HG02943 (cell line): ENCODE measurements at regions not wholly inside any gene's neighbourhood (a gene's known extent, or its start where the extent isn't known, plus 50 kb on each side); places are given as distances from the start of the nearest gene placed in this dataset.

Source experiments
- ATAC-seq: cut with Tn5 transposase; IDR thresholded peaks from one replicate; pipeline ENCODE4 v1.9.1; 2021; ENCODE audit warnings: mild to moderate bottlenecking, low read depth, moderate library complexity; ENCODE audit not compliant: unreplicated experiment

- no peak for ATAC-seq
Observed at GRCh38 chr13:104810242-104810641, 1725.2 kb downstream of the EFNB2 start.

GRCh38 chr13:104809483-104809882 lies 1726.0 kb downstream of the EFNB2 start:
- no peak for ATAC-seq

DNA sequence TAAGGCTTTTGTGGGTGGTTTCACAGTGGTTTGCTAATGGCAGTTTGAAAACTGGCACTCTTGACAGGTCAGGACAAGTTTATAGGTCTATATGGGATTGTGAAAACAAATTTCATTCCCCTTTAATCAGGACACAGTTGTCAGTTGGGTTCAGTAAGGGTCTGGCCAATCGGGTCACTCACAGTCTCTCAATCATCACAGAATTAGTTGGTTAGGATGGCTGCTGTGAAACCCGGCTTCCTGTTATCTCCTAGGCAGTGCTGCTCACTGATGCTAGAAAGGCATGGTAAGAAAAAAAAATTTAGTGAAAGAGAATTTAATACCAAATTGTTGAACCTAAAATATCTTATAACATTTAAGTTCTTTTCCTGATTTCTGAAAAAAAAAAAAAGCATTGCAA lies 1730.1 kb downstream of the EFNB2 start:
- ATAC-seq, result no peak

- ATAC-seq, result no peak
Observed at GRCh38 chr13:104799152-104799551, 1732.9 kb upstream of the SLC10A2 start.

GRCh38 chr13:104798486-104798885 lies 1732.3 kb upstream of the SLC10A2 start:
- no peak for ATAC-seq

- ATAC-seq, result no peak
Observed at GRCh38 chr13:104796581-104796980, 1730.4 kb upstream of the SLC10A2 start.

GRCh38 chr13:104785952-104786351 lies 1719.7 kb upstream of the SLC10A2 start:
- no peak for ATAC-seq

DNA sequence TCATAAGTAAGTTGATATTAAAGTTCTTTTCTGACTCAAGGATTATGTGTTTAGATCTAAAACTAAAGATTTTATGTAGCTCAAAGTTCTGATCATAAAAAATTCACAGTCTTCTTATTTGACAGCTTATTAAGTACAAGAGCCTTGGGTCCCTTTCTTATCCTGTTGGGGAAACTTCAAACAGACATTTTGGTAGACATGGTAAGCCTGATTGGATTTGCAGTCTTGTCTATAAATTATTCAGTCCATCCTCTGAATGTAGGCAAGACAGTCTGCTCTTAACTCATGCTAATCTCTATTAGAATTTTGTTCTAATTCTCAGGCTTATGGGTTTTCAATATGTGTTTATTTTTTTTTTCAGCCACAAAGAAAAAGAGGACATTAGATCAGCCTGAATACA lies 1718.7 kb upstream of the SLC10A2 start:
- ATAC-seq, result no peak

- no peak for ATAC-seq
Observed at GRCh38 chr13:104782741-104783140, 1716.5 kb upstream of the SLC10A2 start.

DNA sequence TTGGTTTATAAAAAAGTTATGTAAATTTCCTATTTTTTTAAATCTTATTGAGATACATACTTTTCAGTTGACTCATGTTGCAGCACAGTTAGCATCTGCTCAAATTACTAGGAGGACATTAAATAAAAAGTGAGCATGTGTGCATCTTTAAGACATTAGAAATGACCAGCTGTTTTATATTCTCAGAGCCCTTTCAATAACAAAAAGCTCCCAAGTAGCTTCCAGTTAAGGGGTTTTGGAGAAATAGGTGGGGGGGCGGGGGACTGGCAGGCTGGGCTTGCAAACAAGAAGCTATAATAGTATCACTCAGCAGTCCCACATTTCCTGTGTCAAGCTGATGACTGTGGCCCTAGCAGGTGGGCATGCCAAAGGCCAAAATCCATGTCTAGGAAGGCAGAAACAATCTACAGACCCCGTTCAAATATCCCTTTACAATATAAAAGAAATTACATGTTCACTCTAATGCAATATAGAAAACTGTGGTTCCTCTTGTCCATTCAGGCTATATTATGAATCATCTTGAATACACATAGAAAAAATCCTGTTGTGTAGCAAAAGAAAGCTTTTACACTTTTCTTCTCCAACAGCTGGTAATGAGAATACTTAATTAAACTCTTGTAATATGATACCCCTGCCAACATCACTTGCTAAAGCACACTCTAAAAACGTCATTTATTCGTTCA lies 1713.2 kb upstream of the SLC10A2 start:
- no peak for ATAC-seq

DNA sequence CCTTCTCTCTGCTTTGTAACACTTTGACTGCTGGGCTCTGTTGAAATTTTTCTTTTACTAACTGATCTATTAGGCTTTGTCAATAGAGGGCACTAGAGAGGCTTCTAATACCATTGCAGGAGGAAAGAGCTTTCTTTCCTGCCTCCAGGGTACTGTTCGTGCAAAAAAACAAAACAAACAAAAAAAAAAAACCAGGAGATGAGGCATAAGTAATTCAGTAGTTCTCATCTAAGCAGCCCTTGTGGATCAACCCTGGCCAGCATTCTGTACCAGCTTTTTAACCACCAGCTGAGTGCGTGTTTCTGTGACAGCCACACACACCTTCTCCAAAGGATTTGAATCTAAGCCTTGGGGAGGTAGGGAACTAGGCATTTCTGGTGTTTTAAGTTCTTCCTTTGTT lies 1707.6 kb upstream of the SLC10A2 start:
- no peak for ATAC-seq

DNA sequence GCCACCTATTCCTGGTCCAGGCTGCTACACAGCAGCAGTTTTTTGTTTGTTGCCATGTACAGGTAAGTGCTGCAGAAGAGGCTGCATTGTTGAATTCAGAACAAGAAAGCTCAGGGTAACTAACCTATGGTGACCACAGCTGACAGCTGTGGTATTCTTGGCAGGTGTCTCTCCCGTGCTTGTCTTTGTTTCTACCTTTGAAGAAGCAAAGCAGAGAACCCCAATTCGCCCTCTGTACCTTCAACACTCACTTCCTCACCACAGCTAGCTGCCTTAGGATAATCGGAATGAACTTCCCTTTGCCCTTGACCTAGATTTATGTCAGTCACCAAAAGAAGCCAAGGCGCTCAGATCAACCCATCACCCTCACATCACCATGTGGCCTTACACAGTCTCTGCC lies 1703.3 kb upstream of the SLC10A2 start:
- ATAC-seq, result no peak

DNA sequence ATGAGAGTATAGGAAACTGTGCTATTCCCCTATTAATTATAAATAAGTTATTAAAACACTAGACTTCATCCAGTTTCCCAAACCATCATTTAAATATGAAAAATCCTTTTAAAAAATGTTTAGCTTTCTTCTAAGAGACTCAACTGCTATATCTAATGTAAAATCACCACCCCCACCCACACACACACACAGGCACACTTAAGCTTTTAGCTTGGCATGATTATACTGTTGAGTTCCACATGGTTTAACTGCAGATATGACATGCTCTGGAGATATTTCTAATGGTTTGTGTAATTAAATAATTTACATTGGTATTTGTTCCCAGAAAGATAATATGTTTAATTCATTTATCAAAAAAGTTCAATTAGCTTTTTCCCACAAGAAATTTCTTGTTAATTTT lies 1700.1 kb upstream of the SLC10A2 start:
- no peak for ATAC-seq

GRCh38 chr13:104764600-104764999 lies 1698.4 kb upstream of the SLC10A2 start:
- no peak for ATAC-seq

DNA sequence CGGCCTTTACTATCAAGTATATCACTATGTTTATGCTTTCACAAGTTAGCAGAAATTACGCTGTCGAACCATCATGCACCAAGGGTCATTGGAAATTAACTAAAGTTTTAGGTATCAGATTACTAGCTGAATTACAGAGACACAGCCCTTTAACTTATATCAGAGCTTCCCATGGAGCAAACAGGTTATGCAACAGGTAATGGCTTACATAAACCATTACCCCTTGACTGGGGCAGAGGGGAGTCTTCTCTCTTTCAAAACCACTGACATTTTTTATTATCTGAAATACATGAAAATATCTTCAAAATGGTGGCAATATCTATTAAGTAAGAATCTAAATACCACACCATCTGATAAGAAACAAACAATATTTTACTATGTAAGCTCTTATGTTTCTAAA lies 1692.9 kb upstream of the SLC10A2 start:
- ATAC-seq, result no peak

GRCh38 chr13:104757712-104758111 lies 1691.5 kb upstream of the SLC10A2 start:
- ATAC-seq, result no peak

DNA sequence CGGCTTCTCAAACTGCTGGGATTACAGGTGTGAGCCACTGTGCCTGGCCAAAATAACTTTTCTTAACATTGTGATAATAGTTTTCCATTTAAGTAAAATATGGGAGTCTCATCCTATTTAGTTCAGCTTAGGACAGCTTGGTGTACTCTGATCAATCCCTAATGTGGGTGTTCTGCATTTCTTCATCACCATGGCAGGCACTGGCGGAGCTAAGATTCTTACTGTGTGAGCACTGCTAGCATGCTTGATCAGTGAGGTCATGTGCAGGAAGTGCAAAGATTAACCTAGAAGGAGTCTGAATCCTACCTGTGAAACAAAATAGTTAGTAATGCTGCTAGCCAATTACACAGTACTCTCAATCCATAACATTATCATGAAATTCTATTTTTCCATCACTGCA lies 1684.2 kb upstream of the SLC10A2 start:
- no peak for ATAC-seq

DNA sequence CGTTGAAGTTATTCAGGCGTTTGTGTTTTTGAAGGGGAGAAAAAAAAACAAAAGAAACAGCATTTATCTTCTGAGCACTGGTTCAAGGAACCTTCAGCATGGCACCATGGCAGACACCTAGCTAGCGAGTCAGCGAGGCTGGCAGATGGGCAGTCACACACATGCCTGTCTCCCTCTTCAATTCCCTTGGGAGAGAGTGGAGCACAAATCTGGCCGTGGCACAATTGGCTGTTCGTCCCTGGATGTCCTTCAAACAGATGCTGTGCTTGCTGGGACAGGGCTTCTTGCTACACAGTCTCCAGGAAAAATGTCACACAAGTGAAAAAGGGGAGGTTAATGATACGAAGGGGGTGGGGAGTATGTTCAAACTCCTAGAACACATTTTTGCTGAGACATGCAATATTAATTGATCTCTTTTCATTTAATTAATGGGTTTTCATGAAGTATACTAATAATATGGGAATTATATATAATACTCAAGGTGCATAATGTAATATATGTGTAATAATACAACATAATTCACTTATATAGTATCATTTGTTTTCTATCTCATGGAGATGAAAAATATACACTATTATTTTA lies 1674.5 kb upstream of the SLC10A2 start:
- no peak for ATAC-seq

- no peak for ATAC-seq
Observed at GRCh38 chr13:104737713-104738112, 1671.5 kb upstream of the SLC10A2 start.

DNA sequence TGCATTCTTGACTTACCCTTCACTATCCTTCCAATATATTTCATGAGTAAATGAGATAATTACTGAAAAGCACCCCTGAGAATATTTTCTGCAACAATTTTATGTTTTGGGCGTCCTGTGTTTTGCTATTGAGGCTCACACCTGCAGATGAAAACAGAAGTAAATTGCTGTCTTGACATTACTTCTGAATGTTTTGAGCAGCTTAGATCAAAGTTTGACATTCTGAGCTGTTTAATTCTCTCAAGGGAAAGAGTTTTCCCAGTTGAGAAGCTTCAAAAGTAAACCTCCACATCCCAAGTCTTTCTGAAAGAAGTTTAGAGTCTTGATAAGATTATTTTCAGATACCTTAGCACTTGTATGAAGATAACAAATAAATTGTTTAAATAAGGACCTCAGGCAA lies 1667.2 kb upstream of the SLC10A2 start:
- no peak for ATAC-seq

DNA sequence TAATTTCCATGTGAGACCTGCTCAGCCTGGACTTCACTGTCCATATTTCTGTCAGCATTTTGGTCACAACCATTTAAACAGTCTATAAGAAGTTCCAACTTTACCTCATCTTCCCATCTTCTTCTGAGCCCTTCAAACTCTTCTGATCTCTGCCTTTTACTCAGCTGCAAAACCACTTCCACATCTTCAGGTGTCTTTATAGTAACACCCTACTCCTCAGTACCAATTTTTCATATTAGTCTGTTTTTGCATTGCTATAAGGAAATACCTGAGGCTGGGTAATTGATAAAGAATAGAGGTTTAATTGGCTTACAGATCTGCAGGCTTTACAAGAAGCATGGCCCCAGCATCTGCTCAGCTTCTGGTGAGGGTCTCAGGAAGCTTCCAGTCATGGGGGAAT lies 1648.9 kb upstream of the SLC10A2 start:
- no peak for ATAC-seq

DNA sequence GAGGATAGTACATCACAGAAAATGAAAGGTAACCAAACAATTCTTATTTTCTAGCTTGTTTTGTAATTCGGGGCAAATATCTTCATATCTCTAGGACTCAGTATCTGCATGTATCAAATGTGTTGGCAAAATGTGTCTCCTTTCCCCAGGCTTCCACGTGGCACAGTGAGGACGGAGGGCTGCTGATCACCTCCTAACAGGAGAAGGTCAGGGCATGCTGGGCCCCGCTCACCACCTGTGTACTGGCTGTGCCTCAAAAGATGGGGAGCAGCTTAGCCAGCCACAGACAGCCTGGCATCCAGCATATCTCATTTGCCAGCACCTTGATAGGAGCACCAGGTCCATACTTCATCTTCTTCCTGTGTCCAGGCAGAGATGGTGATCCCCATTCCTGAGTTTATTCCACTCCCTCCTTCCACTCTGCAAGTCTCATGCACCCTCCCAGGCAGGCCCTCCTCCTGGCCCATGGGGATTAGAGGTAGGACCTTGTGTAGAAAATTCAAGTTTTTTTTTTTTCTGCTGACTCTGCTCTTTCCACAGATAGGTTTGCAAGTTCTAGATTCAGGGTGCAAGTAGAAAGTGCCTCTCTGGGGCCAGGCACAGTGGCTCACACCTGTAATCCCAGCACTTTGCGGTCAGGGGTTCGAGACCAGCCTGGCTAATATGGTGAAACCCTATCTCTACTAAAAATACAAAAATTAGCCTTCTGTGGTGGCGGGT lies 1639.0 kb upstream of the SLC10A2 start:
- ATAC-seq, result no peak
